ENCODE measurements at regions not wholly inside any gene's neighbourhood (a gene's known extent, or its start where the extent isn't known, plus 50 kb on each side); places are given as distances from the start of the nearest gene placed in this dataset.

GRCh38 chr4:146998157-146998556 is 52.5 kb upstream of the TTC29 start:
- Histone ChIP-seq H3K9me3 (peaks cover 0 to 4% (median 0%) of the 10 kb centered on the region in 4 donors), H3K4me1 (no peaks in the 10 kb centered on the region), H3K27ac (no peak overlapping the region), H3K27me3 (no peaks in the 10 kb centered on the region), H3K4me3 (no peak overlapping the region), H3K36me3 (no peaks in the 10 kb centered on the region)
- TF ChIP-seq EP300 (IDR thresholded peaks at IDR 0.05) (no peak), POLR2AphosphoS5 (IDR thresholded peaks at IDR 0.05) (no peak), CTCF (IDR thresholded peaks at IDR 0.05) (no peak)
- intact Hi-C loops (cut with DNase I) = no loop called here
- 54 to 56% methylated on average over 2 of the region's 2 CpGs for WGBS, 2 donors
- no peak for DNase-seq

- H3K9me3 ChIP-seq = no peaks in the 10 kb centered on the region
- H3K4me3 ChIP-seq = no peak overlapping the region
- peaks cover 0 to 3% (median 2%) of the 10 kb centered on the region in 4 donors for H3K4me1 ChIP-seq
- TF ChIP-seq CTCF (IDR thresholded peaks at IDR 0.05) = no peak
- TF ChIP-seq EP300 (IDR thresholded peaks at IDR 0.05) = no peak
- no peak for TF ChIP-seq POLR2AphosphoS5 (IDR thresholded peaks at IDR 0.05)
- TF ChIP-seq POLR2A (IDR thresholded peaks at IDR 0.05) = no peak
- no peaks in the 10 kb centered on the region for H3K27me3 ChIP-seq
- H3K27ac ChIP-seq = no peak overlapping the region
- no peaks in the 10 kb centered on the region for H3K36me3 ChIP-seq
- intact Hi-C loops (cut with DNase I) = no loop called here
- WGBS, 2 donors = 81 to 84% methylated on average over 9 of the region's 9 CpGs
- DNase-seq = no peak
Measured at GRCh38 chr4:147003956-147004809, 58.5 kb upstream of the TTC29 start.

- no peaks in the 10 kb centered on the region for H3K36me3 ChIP-seq
- DNase-seq = no peak
- no peak overlapping the region for H3K4me3 ChIP-seq
- 89 to 94% methylated on average over 2 of the region's 2 CpGs for WGBS, 2 donors
- H3K9me3 ChIP-seq = no peaks in the 10 kb centered on the region
- peaks cover 0 to 3% (median 2%) of the 10 kb centered on the region in 4 donors for H3K4me1 ChIP-seq
- H3K27me3 ChIP-seq = no peaks in the 10 kb centered on the region
- TF ChIP-seq CTCF (IDR thresholded peaks at IDR 0.05) = no peak
- no peak for TF ChIP-seq POLR2A (IDR thresholded peaks at IDR 0.05)
- no peak for TF ChIP-seq EP300 (IDR thresholded peaks at IDR 0.05)
- intact Hi-C loops (cut with DNase I) = no loop called here
- no peak overlapping the region for H3K27ac ChIP-seq
Measured at GRCh38 chr4:147006229-147006628, 60.6 kb upstream of the TTC29 start.

- intact Hi-C loops (cut with DNase I) = no loop called here
- 65 to 85% methylated on average over 4 of the region's 4 CpGs for WGBS, 2 donors
Measured at GRCh38 chr4:147009875-147010274, 64.2 kb upstream of the TTC29 start.

More at GRCh38 chr4:147009875-147010274, 64.2 kb upstream of the TTC29 start:
- H3K4me3 ChIP-seq = no peak overlapping the region
- H3K36me3 ChIP-seq = no peaks in the 10 kb centered on the region
- H3K4me1 ChIP-seq = peaks cover 0 to 3% (median 2%) of the 10 kb centered on the region in 4 donors
- no peak overlapping the region for H3K27ac ChIP-seq
- no peaks in the 10 kb centered on the region for H3K27me3 ChIP-seq
- no peak for DNase-seq
- no peaks in the 10 kb centered on the region for H3K9me3 ChIP-seq
- no peak for TF ChIP-seq CTCF (IDR thresholded peaks at IDR 0.05)
